HUES48 (cell line): ENCODE measurements at regions not wholly inside any gene's neighbourhood (a gene's known extent, or its start where the extent isn't known, plus 50 kb on each side); places are given as distances from the start of the nearest gene placed in this dataset.

ENCODE experiments used
- H3K27ac ChIP-seq: one replicate; pipeline ENCODE4 v1.7.0; 2013; ENCODE audit warnings: low read depth, low read length, inconsistent platforms
- H3K27me3 ChIP-seq: 2 replicates; pipeline ENCODE4 v1.6.1; 2013; ENCODE audit warnings: mild to moderate bottlenecking, low read length; ENCODE audit not compliant: control insufficient read depth, insufficient read depth
- H3K36me3 ChIP-seq: 2 replicates; pipeline ENCODE4 v1.6.1; 2013; ENCODE audit warnings: low read length; ENCODE audit not compliant: control insufficient read depth, insufficient read depth
- H3K4me1 ChIP-seq: 2 replicates; pipeline ENCODE4 v1.6.1; 2013; ENCODE audit warnings: mild to moderate bottlenecking, low read length; ENCODE audit not compliant: control insufficient read depth, insufficient read depth
- H3K4me3 ChIP-seq: 2 replicates; pipeline ENCODE4 v1.5.1; 2013; ENCODE audit warnings: mild to moderate bottlenecking, low read depth, low read length
- H3K9ac ChIP-seq: 2 replicates; pipeline ENCODE4 v1.6.1; 2013; ENCODE audit warnings: mild to moderate bottlenecking, low read depth, low read length, moderate library complexity
- H3K9me3 ChIP-seq: 2 replicates; pipeline ENCODE4 v1.6.1; 2013; ENCODE audit warnings: low read length; ENCODE audit not compliant: control insufficient read depth, insufficient read depth

DNA sequence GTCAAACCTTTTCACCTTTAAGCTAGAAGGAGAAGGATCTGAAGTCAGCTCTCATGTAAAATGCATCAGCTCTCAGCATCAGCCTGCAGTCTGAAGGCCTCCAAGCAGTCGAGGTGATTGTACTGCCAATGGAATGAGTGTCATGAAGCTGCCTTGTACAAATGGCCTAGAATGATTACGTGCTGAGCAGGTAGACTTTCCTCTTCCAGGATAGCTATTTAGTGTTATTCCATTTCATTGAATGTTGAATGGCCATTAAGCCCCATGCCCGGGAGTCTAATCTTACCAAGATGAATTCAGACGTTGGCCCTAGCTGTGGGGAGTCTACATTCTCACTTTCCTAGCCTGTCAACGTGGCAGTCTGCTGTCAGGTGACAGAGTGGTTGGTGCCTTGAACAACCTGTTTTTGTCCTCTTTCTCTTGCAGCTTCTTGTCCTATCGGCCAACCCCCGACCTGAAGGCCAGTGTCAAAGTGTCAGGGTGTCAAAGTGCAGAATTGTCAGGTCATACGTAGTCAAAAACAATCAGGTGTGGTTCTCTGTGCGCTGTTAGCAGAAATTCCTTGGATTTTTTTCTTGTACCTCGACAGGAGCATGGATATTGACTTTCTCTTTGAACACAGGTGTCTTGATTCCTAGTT lies 95.2 kb upstream of the TIAM2 start:
- H3K9me3 ChIP-seq, result no peaks in the 10 kb centered on the region
- H3K27me3 ChIP-seq, result no peaks in the 10 kb centered on the region
- H3K27ac ChIP-seq, result no peak overlapping the region
- H3K4me1 ChIP-seq, result no peaks in the 10 kb centered on the region
- no peak overlapping the region for H3K9ac ChIP-seq
- no peak overlapping the region for H3K4me3 ChIP-seq
- no peaks in the 10 kb centered on the region; the same call in 1 of the 2 replicates for H3K36me3 ChIP-seq

DNA sequence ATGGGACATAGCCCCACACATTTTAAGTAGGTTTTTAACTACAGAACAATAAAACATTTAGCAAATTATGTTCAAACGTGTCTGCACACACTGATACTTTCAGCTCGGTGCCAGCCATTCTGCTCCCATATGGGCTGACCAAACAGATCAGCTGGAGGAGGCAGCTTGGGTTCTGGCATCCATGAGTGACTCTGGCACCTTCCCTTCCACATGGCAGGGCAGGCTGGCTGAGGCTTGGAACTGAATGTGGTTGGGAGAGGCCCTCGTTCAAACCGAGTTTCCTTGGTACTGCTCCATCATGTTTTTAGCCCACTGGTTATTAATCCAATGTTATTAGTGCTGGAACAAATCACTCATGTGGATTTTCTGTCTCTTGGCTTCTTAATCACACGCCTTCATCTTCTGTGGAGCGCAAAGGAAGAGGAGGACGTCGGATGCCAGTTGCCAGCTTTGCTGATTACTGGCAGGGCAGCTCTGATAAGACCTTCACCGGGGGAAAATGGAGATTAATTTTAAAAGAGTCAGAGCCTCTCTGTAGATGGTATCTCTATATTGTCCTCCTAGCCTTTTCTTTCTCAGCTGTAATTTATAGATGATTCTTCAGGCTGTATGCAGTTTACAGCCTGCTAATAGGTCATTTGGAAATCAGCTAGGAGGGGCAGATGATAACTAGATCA lies 93.1 kb upstream of the TIAM2 start:
- Histone ChIP-seq H3K9ac (no peak overlapping the region), H3K9me3 (no peaks in the 10 kb centered on the region), H3K4me3 (no peak overlapping the region), H3K36me3 (no peaks in the 10 kb centered on the region; the same call in 1 of the 2 replicates), H3K27ac (no peak overlapping the region), H3K27me3 (no peaks in the 10 kb centered on the region), H3K4me1 (no peaks in the 10 kb centered on the region)

DNA sequence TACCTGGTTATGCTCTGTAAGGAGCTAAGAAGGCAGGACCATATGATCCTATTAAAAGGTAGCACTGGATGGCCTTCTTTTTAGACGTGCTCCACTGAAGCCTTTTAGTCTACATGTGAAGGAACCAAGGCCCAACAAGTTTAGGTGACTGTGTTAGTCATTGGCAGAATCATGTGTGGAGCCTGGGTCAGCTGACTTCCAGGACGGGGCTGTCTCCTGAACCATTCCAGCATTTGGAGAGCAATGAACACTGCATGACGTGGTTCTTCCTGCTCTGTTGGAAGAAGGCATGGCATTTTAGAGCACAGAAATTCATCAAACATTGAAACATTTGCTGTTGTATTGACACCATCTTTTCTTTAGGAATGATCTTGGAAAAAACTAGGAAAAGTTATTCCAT lies 87.8 kb upstream of the TIAM2 start:
- peaks cover 20% of the 10 kb centered on the region for H3K4me1 ChIP-seq
- no peaks in the 10 kb centered on the region for H3K27me3 ChIP-seq
- H3K36me3 ChIP-seq, result peaks cover 4% of the 10 kb centered on the region; the same call in 1 of the 2 replicates
- no peaks in the 10 kb centered on the region for H3K9me3 ChIP-seq
- H3K27ac ChIP-seq, result no peak overlapping the region
- no peak overlapping the region for H3K4me3 ChIP-seq
- H3K9ac ChIP-seq, result no peak overlapping the region

DNA sequence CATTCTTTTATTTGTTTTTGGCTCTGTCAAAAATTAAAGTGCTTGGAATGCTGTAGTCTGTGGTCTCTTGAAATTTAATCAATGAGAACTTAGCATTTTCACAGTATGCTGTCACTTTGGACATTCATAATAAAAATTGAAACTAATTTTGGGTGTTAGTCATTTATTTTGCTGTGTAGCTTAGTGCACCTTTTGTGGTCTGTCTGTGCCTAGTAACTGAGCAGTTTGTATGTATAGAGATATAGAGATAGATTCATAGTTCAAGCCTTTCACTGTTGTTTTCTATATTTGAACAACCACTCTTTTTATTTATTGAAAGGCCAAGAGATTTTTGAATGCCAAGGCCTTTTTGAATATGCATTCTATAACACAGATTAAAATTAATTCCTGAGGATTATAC lies 86.4 kb upstream of the TIAM2 start:
- H3K4me3 ChIP-seq, result no peak overlapping the region
- H3K27me3 ChIP-seq, result no peaks in the 10 kb centered on the region
- H3K9ac ChIP-seq, result no peak overlapping the region
- H3K4me1 ChIP-seq, result peaks cover 20% of the 10 kb centered on the region
- no peak overlapping the region for H3K27ac ChIP-seq
- H3K36me3 ChIP-seq, result peaks cover 4% of the 10 kb centered on the region; the same call in 1 of the 2 replicates
- H3K9me3 ChIP-seq, result no peaks in the 10 kb centered on the region

DNA sequence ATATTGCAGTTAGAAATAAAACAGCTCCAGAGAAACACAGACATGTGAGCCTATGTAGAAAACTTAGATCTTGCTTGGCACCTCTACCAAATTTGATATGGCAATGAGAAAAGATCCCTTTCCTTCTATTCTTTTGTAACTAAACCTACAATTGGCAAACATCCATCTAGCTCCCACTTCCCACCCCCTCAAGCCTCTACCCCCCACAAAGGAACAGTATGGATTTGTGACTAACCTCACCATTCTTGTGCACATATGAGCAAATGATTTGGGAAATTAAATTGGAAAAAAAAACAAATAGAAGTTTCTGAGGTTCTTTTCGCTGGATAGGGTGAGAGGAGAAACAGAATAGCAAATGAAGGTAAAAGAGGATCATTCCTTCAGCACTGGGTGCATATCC lies 85.8 kb upstream of the TIAM2 start:
- peaks cover 4% of the 10 kb centered on the region; the same call in 1 of the 2 replicates for H3K36me3 ChIP-seq
- peaks cover 20% of the 10 kb centered on the region for H3K4me1 ChIP-seq
- peak overlapping the region; percentile 2; the same call in 1 of the 2 replicates for H3K9ac ChIP-seq
- H3K9me3 ChIP-seq, result no peaks in the 10 kb centered on the region
- H3K4me3 ChIP-seq, result peak overlapping the region; percentile 24; the same call in 1 of the 2 replicates
- H3K27ac ChIP-seq, result peak overlapping the region; percentile 54
- H3K27me3 ChIP-seq, result no peaks in the 10 kb centered on the region

DNA sequence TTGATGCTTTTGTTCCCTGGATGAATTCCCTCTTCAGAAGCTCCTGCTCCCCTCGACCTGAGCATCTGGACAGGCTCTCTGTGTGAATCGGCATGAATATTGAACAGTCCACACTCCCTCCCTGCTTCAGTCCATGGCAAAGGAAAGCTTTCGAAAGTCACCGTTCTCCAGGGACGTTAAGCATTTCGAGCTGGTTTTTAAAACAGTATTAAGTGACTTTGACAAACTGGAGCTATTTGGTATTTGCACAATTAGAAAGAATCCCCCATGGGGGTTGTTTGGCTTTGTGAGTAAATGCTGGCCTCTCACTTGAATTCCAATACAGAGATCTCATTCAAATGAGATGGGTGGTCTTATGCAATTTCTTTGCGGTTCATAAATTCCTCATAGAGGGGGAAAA lies 85.3 kb upstream of the TIAM2 start:
- Histone ChIP-seq H3K27ac (peak overlapping the region; percentile 54), H3K9ac (peak overlapping the region; percentile 24; the same call in 1 of the 2 replicates), H3K27me3 (no peaks in the 10 kb centered on the region), H3K36me3 (peaks cover 4% of the 10 kb centered on the region; the same call in 1 of the 2 replicates), H3K9me3 (no peaks in the 10 kb centered on the region), H3K4me3 (peak overlapping the region; percentile 24; the same call in 1 of the 2 replicates), H3K4me1 (peaks cover 20% of the 10 kb centered on the region)

DNA sequence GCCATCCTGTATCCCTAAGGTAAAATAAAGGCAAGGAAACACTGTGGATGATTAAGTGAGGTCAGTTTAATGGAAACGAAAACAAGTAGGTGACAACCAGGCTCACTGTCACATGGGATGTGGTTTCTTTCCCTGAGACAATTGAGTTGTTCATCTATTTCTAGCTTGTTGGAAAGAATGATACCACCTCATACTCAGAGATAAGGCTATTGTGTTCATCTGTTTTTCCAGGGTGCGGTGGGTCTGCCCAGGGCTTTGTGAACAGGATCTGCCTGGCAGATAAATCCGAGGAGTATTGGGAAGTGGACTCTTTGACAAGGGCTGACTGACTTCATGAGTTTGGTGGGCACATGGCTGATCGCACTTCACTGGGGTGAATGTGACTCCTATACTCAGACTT lies 80.8 kb upstream of the TIAM2 start:
- H3K36me3 ChIP-seq, result no peaks in the 10 kb centered on the region

DNA sequence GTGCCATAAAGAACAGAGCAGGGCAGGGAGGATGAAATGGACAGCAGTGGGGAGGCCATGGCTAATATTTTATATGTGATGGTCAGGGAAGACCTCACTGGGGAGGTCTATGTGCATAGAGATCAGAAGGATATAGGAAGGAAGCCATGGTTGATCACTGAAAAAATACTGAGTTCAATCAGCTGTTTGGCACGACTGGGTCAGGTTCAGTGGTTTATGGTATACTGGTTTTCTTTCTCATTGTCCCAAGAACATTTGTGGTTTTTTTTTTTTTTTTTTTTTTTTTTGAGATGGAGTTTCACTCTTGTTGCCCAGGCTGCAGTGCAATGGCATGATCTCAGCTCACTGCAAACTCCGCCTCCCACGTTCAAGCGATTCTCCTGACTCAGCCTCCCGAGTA lies 78.3 kb upstream of the TIAM2 start:
- H3K4me3 ChIP-seq, result no peak overlapping the region
- H3K9ac ChIP-seq, result no peak overlapping the region
- H3K27ac ChIP-seq, result no peak overlapping the region
- H3K9me3 ChIP-seq, result no peaks in the 10 kb centered on the region
- no peaks in the 10 kb centered on the region for H3K27me3 ChIP-seq
- no peaks in the 10 kb centered on the region for H3K36me3 ChIP-seq
- no peaks in the 10 kb centered on the region for H3K4me1 ChIP-seq

More for the DNA sequence above, 80.8 kb upstream of the TIAM2 start:
- no peak overlapping the region for H3K9ac ChIP-seq
- no peaks in the 10 kb centered on the region for H3K27me3 ChIP-seq
- H3K9me3 ChIP-seq, result no peaks in the 10 kb centered on the region
- H3K4me1 ChIP-seq, result peaks cover 12% of the 10 kb centered on the region
- no peak overlapping the region for H3K4me3 ChIP-seq
- H3K27ac ChIP-seq, result no peak overlapping the region

DNA sequence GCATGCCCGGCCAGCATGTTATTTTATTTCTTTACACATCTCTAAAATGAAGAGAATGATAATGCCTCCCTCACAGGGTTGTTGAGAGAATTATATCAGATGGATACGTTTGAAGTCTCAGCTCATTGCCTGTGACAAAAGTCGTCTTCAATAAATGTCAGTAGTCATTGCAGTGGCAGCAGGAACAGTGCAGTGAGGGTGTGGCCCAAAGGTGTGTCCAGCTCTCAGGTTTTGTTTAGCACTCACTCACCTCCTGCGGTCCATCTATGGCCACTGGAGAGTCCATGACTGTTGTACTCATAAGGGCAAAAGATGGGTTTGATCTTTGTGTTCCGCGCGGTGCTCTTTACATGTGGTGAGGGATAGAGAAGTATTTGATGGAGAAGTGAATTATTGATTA lies 77.2 kb upstream of the TIAM2 start:
- H3K27me3 ChIP-seq, result no peaks in the 10 kb centered on the region
- no peaks in the 10 kb centered on the region for H3K36me3 ChIP-seq
- H3K9ac ChIP-seq, result no peak overlapping the region
- H3K4me3 ChIP-seq, result no peak overlapping the region
- no peaks in the 10 kb centered on the region for H3K9me3 ChIP-seq
- H3K4me1 ChIP-seq, result no peaks in the 10 kb centered on the region
- no peak overlapping the region for H3K27ac ChIP-seq

DNA sequence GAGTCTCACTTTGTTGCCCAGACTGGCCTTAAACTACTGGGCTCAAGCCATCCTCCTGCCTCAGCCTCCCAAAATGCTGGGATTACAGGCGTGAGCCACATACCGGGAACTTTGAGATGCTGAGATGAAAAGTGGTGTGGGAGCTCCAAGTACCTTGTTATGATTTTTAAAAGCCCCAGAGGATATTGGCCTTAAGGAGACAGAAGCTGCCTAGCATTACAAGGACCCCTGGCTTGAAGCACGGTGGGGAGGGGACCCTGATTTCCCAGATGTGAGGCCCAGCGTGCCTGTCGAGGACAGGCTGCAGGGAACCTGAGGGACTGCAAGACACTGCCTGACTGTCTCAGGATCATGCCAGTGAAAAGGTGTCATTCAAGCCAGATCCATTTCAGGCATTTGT lies 75.3 kb upstream of the TIAM2 start:
- peaks cover 7% of the 10 kb centered on the region; the same call in 1 of the 2 replicates for H3K4me1 ChIP-seq
- H3K27me3 ChIP-seq, result no peaks in the 10 kb centered on the region
- no peak overlapping the region for H3K4me3 ChIP-seq
- no peaks in the 10 kb centered on the region for H3K36me3 ChIP-seq
- no peak overlapping the region for H3K9ac ChIP-seq
- H3K9me3 ChIP-seq, result no peaks in the 10 kb centered on the region
- H3K27ac ChIP-seq, result no peak overlapping the region

DNA sequence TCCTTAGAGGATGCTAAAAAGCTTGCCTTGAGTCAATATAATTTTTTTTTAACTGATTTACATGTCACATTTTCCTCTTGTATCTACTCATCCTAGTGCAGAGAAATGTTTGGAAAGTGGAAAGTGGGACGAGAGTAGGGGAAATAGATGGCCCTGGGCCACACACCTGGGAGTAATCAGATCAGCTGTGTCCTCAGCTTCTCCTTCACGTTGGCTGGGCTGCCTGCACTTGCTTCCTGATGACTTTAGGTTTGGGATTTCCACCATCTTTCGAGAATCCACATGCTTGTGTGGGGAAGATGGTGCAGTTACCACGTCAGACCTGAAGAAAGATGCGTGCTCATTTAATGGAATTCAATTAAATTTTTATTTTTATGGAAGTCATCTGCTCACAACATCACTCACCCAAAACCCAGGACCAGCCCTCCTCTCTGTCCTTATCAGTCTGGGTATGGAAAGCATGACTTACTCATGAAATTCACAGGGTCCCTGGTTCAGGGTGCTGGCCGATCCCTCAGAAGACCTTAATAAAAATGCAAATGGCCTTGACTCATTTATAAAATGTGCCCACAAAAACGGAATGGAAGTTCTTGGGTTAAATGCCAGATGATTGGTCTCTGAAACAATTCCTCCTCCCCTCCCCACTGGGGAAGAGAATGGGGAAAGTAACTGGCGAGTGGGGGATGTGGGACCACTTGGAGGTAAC lies 74.5 kb upstream of the TIAM2 start:
- peaks cover 7% of the 10 kb centered on the region; the same call in 1 of the 2 replicates for H3K4me1 ChIP-seq
- H3K9ac ChIP-seq, result no peak overlapping the region
- H3K36me3 ChIP-seq, result no peaks in the 10 kb centered on the region
- H3K27ac ChIP-seq, result no peak overlapping the region
- no peaks in the 10 kb centered on the region for H3K27me3 ChIP-seq
- no peaks in the 10 kb centered on the region for H3K9me3 ChIP-seq
- H3K4me3 ChIP-seq, result no peak overlapping the region
